Loucy (cell line): ENCODE measurements at regions not wholly inside any gene's neighbourhood (a gene's known extent, or its start where the extent isn't known, plus 50 kb on each side); places are given as distances from the start of the nearest gene placed in this dataset.

Experiments
- CTCF ChIP-seq: fragments of 200-600 bp; sonication (generic); conservative IDR thresholded peaks from 2 replicates; pipeline ENCODE4 v1.5.1; 2014; ENCODE audit warnings: mild to moderate bottlenecking, antibody characterized with exemption, low read length
- EZH2phosphoT487 ChIP-seq: fragments of 200-600 bp; IDR thresholded peaks from 2 replicates; pipeline ENCODE4 v1.6.1; 2018; ENCODE audit warnings: antibody characterized with exemption, mild to moderate bottlenecking, moderate library complexity, borderline replicate concordance

- TF ChIP-seq CTCF (no peak), EZH2phosphoT487 (no peak)
Measured at GRCh38 chr1:50264590-50264989, 155.9 kb downstream of the ELAVL4 start.
